Calu3 (cell line): ENCODE measurements at regions not wholly inside any gene's neighbourhood (a gene's known extent, or its start where the extent isn't known, plus 50 kb on each side); places are given as distances from the start of the nearest gene placed in this dataset.
A peak's percentile ranks its signal among the peaks of the same experiment; 100 is the strongest.

Experiments used
- BruUV-seq: library from RNA; stranded (reverse); fragments of 400-500 nt; replicated peaks from 2 replicates; lab custom pipeline; 2021; lab: Mats Ljungman, UMichigan
- CTCF ChIA-PET: fragments of 300-600 bp; sonication (Branson Sonifier 250); formaldehyde crosslinking; loops from one replicate; lab custom pipeline; 2022; ENCODE audit warnings: antibody characterized with exemption; lab: Charles Lee
- DNase-seq: peaks from one replicate; pipeline ENCODE4 v3.0.0; 2022
- H3K27ac Mint-ChIP-seq: one replicate; pipeline ENCODE4 v1.8.0; 2022; ENCODE audit warnings: mixed read lengths; ENCODE audit not compliant: unreplicated experiment
- H3K27me3 Mint-ChIP-seq: one replicate; pipeline ENCODE4 v1.8.0; 2022; ENCODE audit warnings: mixed read lengths; ENCODE audit not compliant: unreplicated experiment
- H3K36me3 Mint-ChIP-seq: one replicate; pipeline ENCODE4 v1.8.0; 2022; ENCODE audit warnings: mild to moderate bottlenecking, moderate library complexity, mixed read lengths; ENCODE audit not compliant: insufficient read depth, unreplicated experiment
- H3K4me1 Mint-ChIP-seq: one replicate; pipeline ENCODE4 v1.8.0; 2022; ENCODE audit warnings: mild to moderate bottlenecking, low read depth, mixed read lengths; ENCODE audit not compliant: unreplicated experiment
- H3K4me3 Mint-ChIP-seq: one replicate; pipeline ENCODE4 v1.8.0; 2022; ENCODE audit warnings: mild to moderate bottlenecking, low read depth, moderate library complexity, mixed read lengths; ENCODE audit not compliant: unreplicated experiment
- H3K9me3 Mint-ChIP-seq: one replicate; pipeline ENCODE4 v1.8.0; 2022; ENCODE audit warnings: low read depth, mixed read lengths; ENCODE audit not compliant: unreplicated experiment
- intact Hi-C: fragments of 100-400 bp; cut with micrococcal nuclease; formaldehyde crosslinking; loops from one replicate; pipeline ENCODE4 v1.10.0; 2022; ENCODE audit not compliant: unreplicated experiment
- TF ChIP-seq, protein P1 (sequence below): fragments of 200-600 bp; IDR thresholded peaks from one replicate; pipeline ENCODE4 v1.8.0; 2022; ENCODE audit warnings: antibody characterized with exemption; ENCODE audit not compliant: unreplicated experiment

DNA sequence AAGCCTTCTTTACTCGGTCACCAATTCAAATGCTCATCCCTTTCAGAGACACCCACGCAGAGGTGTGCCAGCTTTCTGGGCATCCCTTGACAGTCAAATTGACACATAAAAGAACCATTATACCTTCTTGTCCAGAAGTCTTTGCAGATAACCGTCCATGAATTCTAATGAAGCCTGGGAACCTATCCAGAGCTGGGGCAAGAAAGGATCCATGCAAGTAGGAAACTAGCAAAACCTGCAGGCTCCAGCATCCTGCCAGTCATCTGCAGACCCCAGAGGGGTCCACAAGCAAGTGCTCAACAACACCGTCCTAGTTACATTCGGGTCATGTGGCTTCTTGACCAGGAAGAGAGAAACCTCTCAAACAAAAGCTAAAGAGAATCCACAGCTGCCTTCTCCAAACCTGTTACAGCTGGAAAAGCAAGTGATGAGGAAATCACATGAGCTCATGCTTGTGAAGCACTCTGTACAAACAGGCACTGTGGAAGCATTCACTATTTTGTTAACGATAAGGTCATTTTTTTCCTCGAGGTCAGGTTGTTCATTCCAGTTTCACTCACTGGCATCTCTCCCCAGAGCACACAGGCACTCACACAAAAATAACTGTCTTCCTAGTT lies 80.2 kb upstream of the DMRT1 start:
- intact Hi-C loops, result loop anchor here (5.0 kb wide), 1 partner anchor 64 kb away; no protein-coding TSS in a partner anchor
- Mint-ChIP-seq H3K27ac (no peak overlapping the region), H3K27me3 (peaks cover 23% of the 10 kb centered on the region), H3K4me3 (no peak overlapping the region), H3K36me3 (peaks cover 4% of the 10 kb centered on the region), H3K9me3 (no peaks in the 10 kb centered on the region), H3K4me1 (peaks cover 7% of the 10 kb centered on the region)
- TF ChIP-seq, protein P1, sequence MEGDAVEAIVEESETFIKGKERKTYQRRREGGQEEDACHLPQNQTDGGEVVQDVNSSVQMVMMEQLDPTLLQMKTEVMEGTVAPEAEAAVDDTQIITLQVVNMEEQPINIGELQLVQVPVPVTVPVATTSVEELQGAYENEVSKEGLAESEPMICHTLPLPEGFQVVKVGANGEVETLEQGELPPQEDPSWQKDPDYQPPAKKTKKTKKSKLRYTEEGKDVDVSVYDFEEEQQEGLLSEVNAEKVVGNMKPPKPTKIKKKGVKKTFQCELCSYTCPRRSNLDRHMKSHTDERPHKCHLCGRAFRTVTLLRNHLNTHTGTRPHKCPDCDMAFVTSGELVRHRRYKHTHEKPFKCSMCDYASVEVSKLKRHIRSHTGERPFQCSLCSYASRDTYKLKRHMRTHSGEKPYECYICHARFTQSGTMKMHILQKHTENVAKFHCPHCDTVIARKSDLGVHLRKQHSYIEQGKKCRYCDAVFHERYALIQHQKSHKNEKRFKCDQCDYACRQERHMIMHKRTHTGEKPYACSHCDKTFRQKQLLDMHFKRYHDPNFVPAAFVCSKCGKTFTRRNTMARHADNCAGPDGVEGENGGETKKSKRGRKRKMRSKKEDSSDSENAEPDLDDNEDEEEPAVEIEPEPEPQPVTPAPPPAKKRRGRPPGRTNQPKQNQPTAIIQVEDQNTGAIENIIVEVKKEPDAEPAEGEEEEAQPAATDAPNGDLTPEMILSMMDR, result no peak
- DNase-seq, result no peak
- no TSS peak for BruUV-seq
- CTCF ChIA-PET, result no interaction called here

DNA sequence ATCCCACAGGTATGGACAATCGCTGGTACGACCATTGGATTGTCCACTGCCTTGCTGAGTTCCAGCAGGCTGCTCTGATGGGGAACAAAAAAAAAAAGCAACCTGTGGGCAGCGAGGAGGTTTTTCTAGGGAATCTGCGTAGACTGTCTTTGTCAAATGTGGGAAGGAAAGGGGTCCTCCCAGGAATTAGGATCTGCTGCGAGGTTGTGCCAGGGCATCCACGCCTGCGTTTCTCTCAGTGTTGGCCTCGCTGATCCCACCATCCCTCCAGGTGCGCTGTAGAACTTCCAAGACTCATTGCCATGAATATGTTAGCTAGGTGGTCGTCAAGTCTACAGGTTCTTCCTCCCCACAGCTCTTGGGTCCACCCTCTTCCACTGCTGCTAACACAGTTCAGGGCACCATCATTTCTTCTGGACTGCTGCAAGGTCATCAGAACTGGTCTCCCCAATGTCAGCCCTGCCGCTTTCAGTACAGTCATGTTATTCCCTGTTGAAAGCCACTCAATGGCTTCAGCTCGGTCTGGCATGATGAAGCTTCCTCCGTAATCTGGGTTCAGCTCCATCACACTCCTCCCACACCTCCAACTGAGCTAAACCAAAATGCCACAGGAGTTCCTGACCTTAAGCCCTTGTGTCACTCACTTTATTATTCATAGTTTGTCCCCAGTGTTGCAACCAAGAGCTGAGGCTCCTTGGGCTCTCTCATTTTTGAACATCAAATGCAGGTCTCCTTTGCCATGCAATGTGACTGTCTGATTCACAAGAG lies 79.5 kb upstream of the DMRT1 start:
- BruUV-seq, result no TSS peak
- H3K9me3 Mint-ChIP-seq, result no peaks in the 10 kb centered on the region
- no peak overlapping the region for H3K4me3 Mint-ChIP-seq
- H3K27ac Mint-ChIP-seq, result no peak overlapping the region
- TF ChIP-seq, protein P1, result no peak
- CTCF ChIA-PET, result no interaction called here
- peaks cover 23% of the 10 kb centered on the region for H3K27me3 Mint-ChIP-seq
- intact Hi-C loops, result loop anchor here (5.0 kb wide), 1 partner anchor 65 kb away; no protein-coding TSS in a partner anchor
- peaks cover 4% of the 10 kb centered on the region for H3K36me3 Mint-ChIP-seq
- peaks cover 7% of the 10 kb centered on the region for H3K4me1 Mint-ChIP-seq
- DNase-seq, result no peak

DNA sequence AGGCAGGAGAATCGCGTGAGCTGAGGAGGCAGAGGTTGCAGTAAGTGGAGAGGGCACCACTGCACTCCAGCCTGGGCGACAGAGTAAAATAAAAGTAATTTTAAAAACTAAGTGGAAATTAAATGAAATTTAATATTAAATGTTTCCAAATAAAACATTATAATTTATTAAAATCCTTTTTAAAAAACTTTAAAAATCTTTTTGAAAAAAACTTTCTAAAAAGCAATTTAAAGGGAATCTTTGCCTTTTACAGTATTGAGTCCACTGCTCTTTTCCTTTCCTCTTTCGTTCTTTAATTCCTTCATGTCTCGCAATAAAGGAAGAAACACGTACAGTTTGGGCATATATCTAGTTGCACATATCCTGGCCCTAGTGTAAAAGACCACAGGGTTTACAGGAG lies 77.8 kb upstream of the DMRT1 start:
- no peak for DNase-seq
- no peak overlapping the region for H3K27ac Mint-ChIP-seq
- peaks cover 4% of the 10 kb centered on the region for H3K36me3 Mint-ChIP-seq
- TF ChIP-seq, protein P1, result no peak
- intact Hi-C loops, result loop anchor here (1.0 to 5.0 kb wide), 4 partner anchors 66 to 417 kb away; no protein-coding TSS in a partner anchor
- H3K27me3 Mint-ChIP-seq, result peaks cover 38% of the 10 kb centered on the region
- no TSS peak for BruUV-seq
- peaks cover 7% of the 10 kb centered on the region for H3K4me1 Mint-ChIP-seq
- no peak overlapping the region for H3K4me3 Mint-ChIP-seq
- CTCF ChIA-PET, result no interaction called here
- no peaks in the 10 kb centered on the region for H3K9me3 Mint-ChIP-seq

DNA sequence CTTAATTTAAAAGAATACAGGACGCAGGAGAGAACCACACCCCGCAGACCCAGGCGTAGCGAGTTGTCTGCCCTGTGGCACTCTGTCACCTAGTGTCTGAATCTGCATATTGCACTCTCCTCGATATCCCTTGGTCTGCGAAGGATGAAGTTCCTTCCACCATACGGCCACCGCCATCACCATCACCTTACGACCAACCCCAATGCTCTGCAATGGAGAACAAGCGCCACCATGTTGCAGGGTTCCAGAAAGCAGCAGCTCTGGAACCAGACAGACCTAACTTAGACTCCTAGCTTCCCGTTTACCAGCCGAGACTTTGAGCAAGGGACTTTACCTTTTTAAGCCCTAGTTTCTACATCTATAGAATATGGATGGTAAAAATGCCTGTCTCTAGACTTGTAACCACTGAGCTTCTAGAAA lies 77.4 kb upstream of the DMRT1 start:
- H3K4me3 Mint-ChIP-seq, result no peak overlapping the region
- BruUV-seq, result no TSS peak
- no peaks in the 10 kb centered on the region for H3K9me3 Mint-ChIP-seq
- CTCF ChIA-PET, result interaction anchor here (0.6 kb wide), 1 partner anchor 42 kb away, joined by 5 read pairs; no protein-coding TSS in a partner anchor
- no peak overlapping the region for H3K27ac Mint-ChIP-seq
- peak; percentile 75 for DNase-seq
- intact Hi-C loops, result loop anchor here (1.0 to 5.0 kb wide), 4 partner anchors 67 to 417 kb away; no protein-coding TSS in a partner anchor
- H3K4me1 Mint-ChIP-seq, result peaks cover 7% of the 10 kb centered on the region
- peaks cover 42% of the 10 kb centered on the region for H3K27me3 Mint-ChIP-seq
- H3K36me3 Mint-ChIP-seq, result peaks cover 4% of the 10 kb centered on the region
- TF ChIP-seq, protein P1, result peak; percentile 66
